Mammary epithelial cell (primary cell): ENCODE measurements at regions not wholly inside any gene's neighbourhood (a gene's known extent, or its start where the extent isn't known, plus 50 kb on each side); places are given as distances from the start of the nearest gene placed in this dataset.

Experiments
- CTCF ChIP-seq, 2 donors: IDR thresholded peaks in 1 of 2; conservative IDR thresholded peaks in 1 of 2; 2 replicates each; pipeline ENCODE4 v1.5.1; 2011 to 2012; ENCODE audit warnings: inconsistent platforms in 2 of 2, low read length in 2 of 2, mild to moderate bottlenecking in 2 of 2, control low read depth in 1 of 2, low read depth in 1 of 2; ENCODE audit not compliant: insufficient read depth in 1 of 2; ENCODE audit errors: extremely low read depth in 1 of 2
- EZH2 ChIP-seq: IDR thresholded peaks from 2 replicates; pipeline ENCODE4 v1.6.1; 2012; ENCODE audit warnings: low read length, inconsistent platforms, borderline replicate concordance

DNA sequence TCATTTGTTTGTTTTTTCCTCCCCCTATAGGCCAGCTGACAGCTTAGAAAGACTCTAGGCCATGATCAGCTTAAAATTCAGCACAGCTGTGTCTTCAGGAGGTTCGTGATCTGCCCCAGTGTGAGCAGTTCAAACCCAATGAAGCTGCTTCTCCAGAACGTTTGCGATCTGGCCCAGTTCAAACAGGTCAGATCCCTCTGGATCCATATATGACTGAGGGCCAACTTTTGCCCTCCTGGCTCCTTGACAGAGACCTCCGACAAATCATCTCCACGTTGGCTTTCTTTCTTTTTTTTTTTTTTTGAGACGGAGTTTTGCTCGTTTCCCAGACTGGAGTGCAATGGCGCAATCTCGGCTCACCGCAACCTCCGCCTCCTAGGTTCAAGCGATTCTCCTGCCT is 50.2 kb upstream of the ATF7IP2 start:
- no peak for TF ChIP-seq CTCF (conservative IDR thresholded peaks at IDR 0.05 in 1 of 2, IDR thresholded peaks at IDR 0.05 in 1 of 2; ENCODE audit: extremely low read depth in 1 of 2, insufficient read depth in 1 of 2, low read depth in 1 of 2, low read length in 2 of 2)
- TF ChIP-seq EZH2, result no peak
